ENCODE measurements at regions not wholly inside any gene's neighbourhood (a gene's known extent, or its start where the extent isn't known, plus 50 kb on each side); places are given as distances from the start of the nearest gene placed in this dataset.

- TF ChIP-seq, protein P1, sequence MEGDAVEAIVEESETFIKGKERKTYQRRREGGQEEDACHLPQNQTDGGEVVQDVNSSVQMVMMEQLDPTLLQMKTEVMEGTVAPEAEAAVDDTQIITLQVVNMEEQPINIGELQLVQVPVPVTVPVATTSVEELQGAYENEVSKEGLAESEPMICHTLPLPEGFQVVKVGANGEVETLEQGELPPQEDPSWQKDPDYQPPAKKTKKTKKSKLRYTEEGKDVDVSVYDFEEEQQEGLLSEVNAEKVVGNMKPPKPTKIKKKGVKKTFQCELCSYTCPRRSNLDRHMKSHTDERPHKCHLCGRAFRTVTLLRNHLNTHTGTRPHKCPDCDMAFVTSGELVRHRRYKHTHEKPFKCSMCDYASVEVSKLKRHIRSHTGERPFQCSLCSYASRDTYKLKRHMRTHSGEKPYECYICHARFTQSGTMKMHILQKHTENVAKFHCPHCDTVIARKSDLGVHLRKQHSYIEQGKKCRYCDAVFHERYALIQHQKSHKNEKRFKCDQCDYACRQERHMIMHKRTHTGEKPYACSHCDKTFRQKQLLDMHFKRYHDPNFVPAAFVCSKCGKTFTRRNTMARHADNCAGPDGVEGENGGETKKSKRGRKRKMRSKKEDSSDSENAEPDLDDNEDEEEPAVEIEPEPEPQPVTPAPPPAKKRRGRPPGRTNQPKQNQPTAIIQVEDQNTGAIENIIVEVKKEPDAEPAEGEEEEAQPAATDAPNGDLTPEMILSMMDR (IDR thresholded peaks at IDR 0.05): no peak
These were observed 348.9 kb downstream of the UQCRFS1 start for GRCh38 chr19:28864024-28864503.

DNA sequence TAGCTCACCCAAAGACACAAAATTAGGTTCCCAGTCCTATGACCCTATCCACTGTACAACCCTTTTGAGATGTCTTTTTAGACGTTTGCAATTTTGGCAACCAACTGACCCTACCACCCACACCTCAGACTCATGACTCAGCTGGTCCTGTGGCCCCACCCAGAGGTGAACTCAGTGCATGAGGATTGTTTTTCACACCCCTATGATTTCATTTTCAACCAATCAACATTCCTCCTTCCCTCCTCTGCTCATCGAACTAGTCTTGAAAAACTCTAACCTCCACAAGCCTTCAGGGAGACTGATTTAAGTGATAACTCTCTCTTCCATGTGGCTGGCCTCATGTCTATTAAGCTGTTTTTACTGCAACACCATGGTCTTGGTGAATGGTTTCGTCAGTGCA is 350.7 kb downstream of the UQCRFS1 start:
- TF ChIP-seq, protein P1 (IDR thresholded peaks at IDR 0.05): no peak

DNA sequence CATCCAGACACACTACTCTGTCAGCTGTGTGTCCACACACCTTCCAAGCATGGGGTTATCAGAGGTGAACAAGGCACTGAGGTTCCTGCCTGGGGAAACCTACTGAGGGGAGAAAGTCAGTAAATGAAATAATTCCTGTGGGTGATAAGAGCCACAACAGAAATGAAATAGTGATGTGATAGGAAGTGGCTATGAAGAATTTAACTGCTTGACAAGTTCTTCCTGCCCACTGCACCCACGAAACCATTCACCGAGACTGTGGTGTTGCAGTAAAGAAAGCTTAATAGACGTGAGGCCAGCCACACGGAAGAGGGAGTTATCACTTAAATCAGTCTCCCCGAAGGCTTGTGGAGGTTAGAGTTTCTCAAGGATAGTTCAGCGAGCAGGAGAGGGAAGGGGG is 353.1 kb downstream of the UQCRFS1 start:
- TF ChIP-seq, protein P1 (IDR thresholded peaks at IDR 0.05): no peak

DNA sequence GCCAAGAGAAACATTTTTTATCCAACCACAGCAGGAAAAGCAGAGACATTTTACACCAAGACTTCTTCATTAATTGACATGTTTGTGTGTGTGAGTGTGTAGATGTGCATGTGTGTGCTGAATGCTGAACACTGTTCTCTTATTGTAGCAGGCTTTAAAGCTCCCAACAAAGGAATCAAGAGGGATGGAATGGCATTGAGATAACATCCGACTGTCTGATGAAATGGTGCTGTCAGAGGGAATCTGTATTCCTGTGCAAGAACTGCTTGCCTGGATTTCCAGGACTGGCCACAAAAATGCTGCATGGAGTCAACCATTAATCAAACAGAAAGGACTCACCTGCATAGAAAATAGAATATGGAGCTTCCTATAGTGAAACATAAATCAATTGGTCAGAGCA is 354.0 kb downstream of the UQCRFS1 start:
- TF ChIP-seq, protein P1 (IDR thresholded peaks at IDR 0.05): no peak

- TF ChIP-seq, protein P1 (IDR thresholded peaks at IDR 0.05): no peak
These were observed 355.0 kb downstream of the UQCRFS1 start for GRCh38 chr19:28857967-28858366.

DNA sequence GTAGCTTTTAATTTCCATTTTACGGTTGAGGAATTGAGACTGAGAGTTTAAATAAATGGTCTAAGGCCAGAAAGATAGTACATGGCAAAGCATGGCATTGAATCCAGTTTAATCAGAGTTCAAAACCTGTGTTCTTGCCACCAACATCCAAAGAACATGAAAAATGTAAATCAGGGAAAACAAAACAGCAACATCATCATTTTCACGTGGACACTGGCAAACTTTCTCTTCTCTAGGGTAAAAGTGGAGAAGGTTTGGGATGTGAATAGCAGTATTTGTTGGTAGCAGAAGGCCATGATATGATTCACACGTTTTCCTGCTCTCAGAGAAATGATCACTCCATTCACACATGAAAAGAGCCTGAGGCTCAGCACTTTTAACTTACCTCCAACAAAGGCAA is 357.7 kb downstream of the UQCRFS1 start:
- TF ChIP-seq, protein P1 (IDR thresholded peaks at IDR 0.05): no peak

DNA sequence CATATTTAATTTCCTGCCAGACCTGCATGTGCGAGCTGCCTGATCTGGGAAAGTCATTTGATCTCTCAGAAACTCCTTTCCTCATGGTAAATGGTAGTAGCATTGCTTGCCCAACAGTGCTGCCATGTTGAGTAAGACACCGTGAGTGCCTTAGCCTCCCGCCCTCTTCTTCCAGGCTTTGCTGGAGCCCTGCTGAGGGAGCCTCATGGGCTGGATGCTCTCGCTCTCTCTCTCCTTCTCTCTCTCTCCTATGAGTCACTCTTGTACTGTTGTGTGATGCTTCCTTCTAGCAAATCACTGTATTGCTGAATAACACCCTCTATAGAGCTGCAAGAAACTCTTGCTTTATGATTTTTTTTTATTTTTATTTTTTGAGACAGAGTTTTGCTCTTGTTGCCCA is 365.5 kb downstream of the UQCRFS1 start:
- TF ChIP-seq, protein P1 (IDR thresholded peaks at IDR 0.05): no peak

Measured in LNCAP (cell line).